GM23338 (cell line): ENCODE measurements at regions not wholly inside any gene's neighbourhood (a gene's known extent, or its start where the extent isn't known, plus 50 kb on each side); places are given as distances from the start of the nearest gene placed in this dataset.

Source experiments
- CREB1 ChIP-seq: fragments of 250-450 bp; sonication (Bioruptor Pico); IDR thresholded peaks from 2 replicates; pipeline ENCODE4 v1.5.0; 2020; ENCODE audit warnings: low read depth, mild to moderate bottlenecking, moderate library complexity
- EZH2 ChIP-seq: fragments of 200-600 bp; sonication (generic); IDR thresholded peaks from one replicate; pipeline ENCODE4 v1.8.0; 2017; ENCODE audit warnings: antibody characterized with exemption, mild to moderate bottlenecking, low read depth; ENCODE audit not compliant: unreplicated experiment
- EZH2phosphoT487 ChIP-seq: fragments of 200-600 bp; sonication (generic); IDR thresholded peaks from one replicate; pipeline ENCODE4 v1.8.1; 2018; ENCODE audit warnings: antibody characterized with exemption; ENCODE audit not compliant: unreplicated experiment
- JUNB ChIP-seq: IDR thresholded peaks from one replicate; pipeline ENCODE4 v1.6.1; 2016; ENCODE audit warnings: antibody characterized with exemption; ENCODE audit not compliant: unreplicated experiment
- NANOG ChIP-seq: IDR thresholded peaks from 2 replicates; pipeline ENCODE4 v1.6.1; 2016; ENCODE audit warnings: antibody characterized with exemption, borderline replicate concordance
- POLR2AphosphoS5 ChIP-seq: IDR thresholded peaks from 2 replicates; pipeline ENCODE4 v1.6.1; 2016; ENCODE audit warnings: antibody characterized with exemption, low read depth
- STAT1 ChIP-seq: IDR thresholded peaks from one replicate; pipeline ENCODE4 v1.6.1; 2016; ENCODE audit warnings: antibody characterized with exemption; ENCODE audit not compliant: unreplicated experiment
- ZNF114 ChIP-seq: fragments of 250-450 bp; sonication (Bioruptor Pico); IDR thresholded peaks from 2 replicates; pipeline ENCODE4 v1.5.0; 2020; ENCODE audit warnings: mild to moderate bottlenecking, moderate library complexity
- TF ChIP-seq, protein P1 (sequence below), 2 experiments: fragments of 200-600 bp in 1 of 2; sonication (generic) in 1 of 2; conservative IDR thresholded peaks; 2 replicates each; pipeline versions ENCODE4 v1.5.1 to v1.6.1; 2016 to 2017; ENCODE audit warnings: antibody characterized with exemption in 2 of 2, low read depth in 2 of 2, mild to moderate bottlenecking in 2 of 2, moderate library complexity in 1 of 2
- TF ChIP-seq, protein P2 (sequence below): IDR thresholded peaks from one replicate; pipeline ENCODE4 v1.6.1; 2018; ENCODE audit warnings: antibody characterized with exemption; ENCODE audit not compliant: unreplicated experiment
- TF ChIP-seq, protein P3 (sequence below): fragments of 250-450 bp; sonication (Bioruptor Pico); IDR thresholded peaks from 2 replicates; pipeline ENCODE4 v1.5.0; 2020; ENCODE audit warnings: mild to moderate bottlenecking, moderate library complexity
- TF ChIP-seq, protein P4 (sequence below): IDR thresholded peaks from 2 replicates; pipeline ENCODE4 v1.6.1; 2016; ENCODE audit warnings: antibody characterized with exemption

DNA sequence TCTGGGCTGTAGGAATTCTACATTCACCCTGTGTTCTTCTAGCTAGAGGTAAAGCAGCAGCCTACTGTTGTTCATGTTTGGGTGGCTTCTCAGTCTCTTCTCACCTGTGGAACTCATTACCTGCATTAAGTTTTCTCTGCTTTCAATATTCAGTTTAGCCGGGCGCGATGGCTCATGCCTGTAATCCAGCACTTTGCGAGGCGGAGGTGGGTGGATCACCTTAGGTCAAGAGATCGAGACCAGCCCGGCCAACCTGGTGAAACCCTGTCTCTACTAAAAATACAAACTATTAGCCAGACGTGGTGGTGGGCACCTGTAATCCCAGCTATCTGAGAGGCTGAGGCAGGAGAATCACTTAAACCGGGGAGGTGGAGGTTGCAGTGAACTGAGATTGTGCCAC, 139.8 kb upstream of the UBE2E3 start:
- TF ChIP-seq, protein P1, sequence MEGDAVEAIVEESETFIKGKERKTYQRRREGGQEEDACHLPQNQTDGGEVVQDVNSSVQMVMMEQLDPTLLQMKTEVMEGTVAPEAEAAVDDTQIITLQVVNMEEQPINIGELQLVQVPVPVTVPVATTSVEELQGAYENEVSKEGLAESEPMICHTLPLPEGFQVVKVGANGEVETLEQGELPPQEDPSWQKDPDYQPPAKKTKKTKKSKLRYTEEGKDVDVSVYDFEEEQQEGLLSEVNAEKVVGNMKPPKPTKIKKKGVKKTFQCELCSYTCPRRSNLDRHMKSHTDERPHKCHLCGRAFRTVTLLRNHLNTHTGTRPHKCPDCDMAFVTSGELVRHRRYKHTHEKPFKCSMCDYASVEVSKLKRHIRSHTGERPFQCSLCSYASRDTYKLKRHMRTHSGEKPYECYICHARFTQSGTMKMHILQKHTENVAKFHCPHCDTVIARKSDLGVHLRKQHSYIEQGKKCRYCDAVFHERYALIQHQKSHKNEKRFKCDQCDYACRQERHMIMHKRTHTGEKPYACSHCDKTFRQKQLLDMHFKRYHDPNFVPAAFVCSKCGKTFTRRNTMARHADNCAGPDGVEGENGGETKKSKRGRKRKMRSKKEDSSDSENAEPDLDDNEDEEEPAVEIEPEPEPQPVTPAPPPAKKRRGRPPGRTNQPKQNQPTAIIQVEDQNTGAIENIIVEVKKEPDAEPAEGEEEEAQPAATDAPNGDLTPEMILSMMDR (conservative IDR thresholded peaks at IDR 0.05; ENCODE audit: low read depth in 2 of 2) = no peak
- TF ChIP-seq STAT1 (no peak), POLR2AphosphoS5 (no peak), NANOG (no peak), EZH2 (no peak), EZH2phosphoT487 (no peak), JUNB (no peak), CREB1 (CRISPR knock-in tag) (no peak), ZNF114 (CRISPR knock-in tag) (no peak)
- TF ChIP-seq, protein P2, sequence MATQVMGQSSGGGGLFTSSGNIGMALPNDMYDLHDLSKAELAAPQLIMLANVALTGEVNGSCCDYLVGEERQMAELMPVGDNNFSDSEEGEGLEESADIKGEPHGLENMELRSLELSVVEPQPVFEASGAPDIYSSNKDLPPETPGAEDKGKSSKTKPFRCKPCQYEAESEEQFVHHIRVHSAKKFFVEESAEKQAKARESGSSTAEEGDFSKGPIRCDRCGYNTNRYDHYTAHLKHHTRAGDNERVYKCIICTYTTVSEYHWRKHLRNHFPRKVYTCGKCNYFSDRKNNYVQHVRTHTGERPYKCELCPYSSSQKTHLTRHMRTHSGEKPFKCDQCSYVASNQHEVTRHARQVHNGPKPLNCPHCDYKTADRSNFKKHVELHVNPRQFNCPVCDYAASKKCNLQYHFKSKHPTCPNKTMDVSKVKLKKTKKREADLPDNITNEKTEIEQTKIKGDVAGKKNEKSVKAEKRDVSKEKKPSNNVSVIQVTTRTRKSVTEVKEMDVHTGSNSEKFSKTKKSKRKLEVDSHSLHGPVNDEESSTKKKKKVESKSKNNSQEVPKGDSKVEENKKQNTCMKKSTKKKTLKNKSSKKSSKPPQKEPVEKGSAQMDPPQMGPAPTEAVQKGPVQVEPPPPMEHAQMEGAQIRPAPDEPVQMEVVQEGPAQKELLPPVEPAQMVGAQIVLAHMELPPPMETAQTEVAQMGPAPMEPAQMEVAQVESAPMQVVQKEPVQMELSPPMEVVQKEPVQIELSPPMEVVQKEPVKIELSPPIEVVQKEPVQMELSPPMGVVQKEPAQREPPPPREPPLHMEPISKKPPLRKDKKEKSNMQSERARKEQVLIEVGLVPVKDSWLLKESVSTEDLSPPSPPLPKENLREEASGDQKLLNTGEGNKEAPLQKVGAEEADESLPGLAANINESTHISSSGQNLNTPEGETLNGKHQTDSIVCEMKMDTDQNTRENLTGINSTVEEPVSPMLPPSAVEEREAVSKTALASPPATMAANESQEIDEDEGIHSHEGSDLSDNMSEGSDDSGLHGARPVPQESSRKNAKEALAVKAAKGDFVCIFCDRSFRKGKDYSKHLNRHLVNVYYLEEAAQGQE = no peak
- TF ChIP-seq, protein P3, sequence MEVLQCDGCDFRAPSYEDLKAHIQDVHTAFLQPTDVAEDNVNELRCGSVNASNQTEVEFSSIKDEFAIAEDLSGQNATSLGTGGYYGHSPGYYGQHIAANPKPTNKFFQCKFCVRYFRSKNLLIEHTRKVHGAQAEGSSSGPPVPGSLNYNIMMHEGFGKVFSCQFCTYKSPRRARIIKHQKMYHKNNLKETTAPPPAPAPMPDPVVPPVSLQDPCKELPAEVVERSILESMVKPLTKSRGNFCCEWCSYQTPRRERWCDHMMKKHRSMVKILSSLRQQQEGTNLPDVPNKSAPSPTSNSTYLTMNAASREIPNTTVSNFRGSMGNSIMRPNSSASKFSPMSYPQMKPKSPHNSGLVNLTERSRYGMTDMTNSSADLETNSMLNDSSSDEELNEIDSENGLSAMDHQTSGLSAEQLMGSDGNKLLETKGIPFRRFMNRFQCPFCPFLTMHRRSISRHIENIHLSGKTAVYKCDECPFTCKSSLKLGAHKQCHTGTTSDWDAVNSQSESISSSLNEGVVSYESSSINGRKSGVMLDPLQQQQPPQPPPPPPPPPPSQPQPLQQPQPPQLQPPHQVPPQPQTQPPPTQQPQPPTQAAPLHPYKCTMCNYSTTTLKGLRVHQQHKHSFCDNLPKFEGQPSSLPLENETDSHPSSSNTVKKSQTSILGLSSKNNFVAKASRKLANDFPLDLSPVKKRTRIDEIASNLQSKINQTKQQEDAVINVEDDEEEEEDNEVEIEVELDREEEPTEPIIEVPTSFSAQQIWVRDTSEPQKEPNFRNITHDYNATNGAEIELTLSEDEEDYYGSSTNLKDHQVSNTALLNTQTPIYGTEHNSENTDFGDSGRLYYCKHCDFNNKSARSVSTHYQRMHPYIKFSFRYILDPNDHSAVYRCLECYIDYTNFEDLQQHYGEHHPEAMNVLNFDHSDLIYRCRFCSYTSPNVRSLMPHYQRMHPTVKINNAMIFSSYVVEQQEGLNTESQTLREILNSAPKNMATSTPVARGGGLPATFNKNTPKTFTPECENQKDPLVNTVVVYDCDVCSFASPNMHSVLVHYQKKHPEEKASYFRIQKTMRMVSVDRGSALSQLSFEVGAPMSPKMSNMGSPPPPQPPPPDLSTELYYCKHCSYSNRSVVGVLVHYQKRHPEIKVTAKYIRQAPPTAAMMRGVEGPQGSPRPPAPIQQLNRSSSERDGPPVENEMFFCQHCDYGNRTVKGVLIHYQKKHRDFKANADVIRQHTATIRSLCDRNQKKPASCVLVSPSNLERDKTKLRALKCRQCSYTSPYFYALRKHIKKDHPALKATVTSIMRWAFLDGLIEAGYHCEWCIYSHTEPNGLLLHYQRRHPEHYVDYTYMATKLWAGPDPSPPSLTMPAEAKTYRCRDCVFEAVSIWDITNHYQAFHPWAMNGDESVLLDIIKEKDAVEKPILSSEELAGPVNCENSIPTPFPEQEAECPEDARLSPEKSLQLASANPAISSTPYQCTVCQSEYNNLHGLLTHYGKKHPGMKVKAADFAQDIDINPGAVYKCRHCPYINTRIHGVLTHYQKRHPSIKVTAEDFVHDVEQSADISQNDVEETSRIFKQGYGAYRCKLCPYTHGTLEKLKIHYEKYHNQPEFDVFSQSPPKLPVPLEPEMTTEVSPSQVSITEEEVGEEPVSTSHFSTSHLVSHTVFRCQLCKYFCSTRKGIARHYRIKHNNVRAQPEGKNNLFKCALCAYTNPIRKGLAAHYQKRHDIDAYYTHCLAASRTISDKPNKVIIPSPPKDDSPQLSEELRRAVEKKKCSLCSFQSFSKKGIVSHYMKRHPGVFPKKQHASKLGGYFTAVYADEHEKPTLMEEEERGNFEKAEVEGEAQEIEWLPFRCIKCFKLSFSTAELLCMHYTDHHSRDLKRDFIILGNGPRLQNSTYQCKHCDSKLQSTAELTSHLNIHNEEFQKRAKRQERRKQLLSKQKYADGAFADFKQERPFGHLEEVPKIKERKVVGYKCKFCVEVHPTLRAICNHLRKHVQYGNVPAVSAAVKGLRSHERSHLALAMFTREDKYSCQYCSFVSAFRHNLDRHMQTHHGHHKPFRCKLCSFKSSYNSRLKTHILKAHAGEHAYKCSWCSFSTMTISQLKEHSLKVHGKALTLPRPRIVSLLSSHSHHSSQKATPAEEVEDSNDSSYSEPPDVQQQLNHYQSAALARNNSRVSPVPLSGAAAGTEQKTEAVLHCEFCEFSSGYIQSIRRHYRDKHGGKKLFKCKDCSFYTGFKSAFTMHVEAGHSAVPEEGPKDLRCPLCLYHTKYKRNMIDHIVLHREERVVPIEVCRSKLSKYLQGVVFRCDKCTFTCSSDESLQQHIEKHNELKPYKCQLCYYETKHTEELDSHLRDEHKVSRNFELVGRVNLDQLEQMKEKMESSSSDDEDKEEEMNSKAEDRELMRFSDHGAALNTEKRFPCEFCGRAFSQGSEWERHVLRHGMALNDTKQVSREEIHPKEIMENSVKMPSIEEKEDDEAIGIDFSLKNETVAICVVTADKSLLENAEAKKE (CRISPR knock-in tag) = no peak
- TF ChIP-seq, protein P4, sequence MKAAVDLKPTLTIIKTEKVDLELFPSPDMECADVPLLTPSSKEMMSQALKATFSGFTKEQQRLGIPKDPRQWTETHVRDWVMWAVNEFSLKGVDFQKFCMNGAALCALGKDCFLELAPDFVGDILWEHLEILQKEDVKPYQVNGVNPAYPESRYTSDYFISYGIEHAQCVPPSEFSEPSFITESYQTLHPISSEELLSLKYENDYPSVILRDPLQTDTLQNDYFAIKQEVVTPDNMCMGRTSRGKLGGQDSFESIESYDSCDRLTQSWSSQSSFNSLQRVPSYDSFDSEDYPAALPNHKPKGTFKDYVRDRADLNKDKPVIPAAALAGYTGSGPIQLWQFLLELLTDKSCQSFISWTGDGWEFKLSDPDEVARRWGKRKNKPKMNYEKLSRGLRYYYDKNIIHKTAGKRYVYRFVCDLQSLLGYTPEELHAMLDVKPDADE = no peak
